WTC11 (cell line): ENCODE measurements at regions not wholly inside any gene's neighbourhood (a gene's known extent, or its start where the extent isn't known, plus 50 kb on each side); places are given as distances from the start of the nearest gene placed in this dataset.

ENCODE experiments used
- ATAC-seq: fragments of 200-7000 bp; cut with Tn5 transposase; 2 replicates; pipeline ENCODE4 v1.10.0; 2021; ENCODE audit warnings: mild to moderate bottlenecking, moderate library complexity
- CTCF ChIA-PET: fragments of 300-600 bp; sonication (Branson Sonifier 250); formaldehyde crosslinking; loops from one replicate; lab custom pipeline; 2021; ENCODE audit warnings: antibody characterized with exemption; lab: Charles Lee
- POLR2A ChIA-PET: fragments of 350-600 bp; sonication (Branson Sonifier 250); formaldehyde crosslinking; loops from one replicate; lab custom pipeline; 2021; ENCODE audit warnings: antibody characterized with exemption; lab: Charles Lee
- DNase-seq: peaks from one replicate; pipeline ENCODE4 v3.0.0; 2021; ENCODE audit warnings: low spot score
- H3K27ac Mint-ChIP-seq: 2 replicates; pipeline ENCODE4 v1.8.0; 2021; ENCODE audit warnings: mixed read lengths
- H3K27me3 Mint-ChIP-seq: 2 replicates; pipeline ENCODE4 v1.8.0; 2021; ENCODE audit warnings: low read depth, mild to moderate bottlenecking, moderate library complexity, mixed read lengths
- H3K36me3 Mint-ChIP-seq: 2 replicates; pipeline ENCODE4 v1.8.0; 2021; ENCODE audit warnings: mixed read lengths
- H3K4me1 Mint-ChIP-seq: 2 replicates; pipeline ENCODE4 v1.8.0; 2022; ENCODE audit warnings: mixed read lengths
- H3K4me3 Mint-ChIP-seq: 2 replicates; pipeline ENCODE4 v1.8.0; 2021; ENCODE audit warnings: mild to moderate bottlenecking, moderate library complexity, mixed read lengths
- H3K9me3 Mint-ChIP-seq: 2 replicates; pipeline ENCODE4 v1.8.0; 2021; ENCODE audit warnings: mixed read lengths
- EMX1 ChIP-seq: fragments of 250-450 bp; sonication (Bioruptor Pico); IDR thresholded peaks from 2 replicates; pipeline ENCODE4 v1.8.0; 2021; ENCODE audit warnings: mild to moderate bottlenecking
- FOXK1 ChIP-seq: sonication (generic); formaldehyde crosslinking; IDR thresholded peaks from 2 replicates; pipeline ENCODE4 v1.8.0; 2022; ENCODE audit warnings: mild to moderate bottlenecking, moderate library complexity, missing genetic modification reagents
- FOXP1 ChIP-seq: sonication (generic); formaldehyde crosslinking; IDR thresholded peaks from 2 replicates; pipeline ENCODE4 v1.8.0; 2022; ENCODE audit warnings: missing genetic modification reagents, mild to moderate bottlenecking, moderate library complexity, borderline replicate concordance
- GRHL2 ChIP-seq: fragments of 250-450 bp; sonication (Bioruptor Pico); IDR thresholded peaks from 2 replicates; pipeline ENCODE4 v1.8.0; 2022; ENCODE audit warnings: mild to moderate bottlenecking, moderate library complexity; ENCODE audit not compliant: insufficient replicate concordance, severe bottlenecking
- HMGA2 ChIP-seq: fragments of 250-450 bp; sonication (Bioruptor Pico); IDR thresholded peaks from 2 replicates; pipeline ENCODE4 v1.4.0; 2021; ENCODE audit warnings: mild to moderate bottlenecking, moderate library complexity
- IRF2 ChIP-seq: sonication (generic); formaldehyde crosslinking; IDR thresholded peaks from 2 replicates; pipeline ENCODE4 v1.8.0; 2022; ENCODE audit warnings: low read depth, missing genetic modification reagents, borderline replicate concordance
- NFATC4 ChIP-seq: fragments of 250-450 bp; sonication (Bioruptor Pico); IDR thresholded peaks from 2 replicates; pipeline ENCODE4 v1.9.0; 2021; ENCODE audit warnings: mild to moderate bottlenecking
- RORB ChIP-seq: fragments of 250-450 bp; sonication (Bioruptor Pico); IDR thresholded peaks from 2 replicates; pipeline ENCODE4 v1.9.0; 2021; ENCODE audit warnings: mild to moderate bottlenecking
- ZNF121 ChIP-seq: sonication (generic); formaldehyde crosslinking; IDR thresholded peaks from 2 replicates; pipeline ENCODE4 v1.8.0; 2023; ENCODE audit warnings: missing genetic modification reagents
- ZNF219 ChIP-seq: sonication (generic); formaldehyde crosslinking; IDR thresholded peaks from 2 replicates; pipeline ENCODE4 v1.8.0; 2023; ENCODE audit warnings: missing genetic modification reagents, mild to moderate bottlenecking, borderline replicate concordance
- ZNF263 ChIP-seq: sonication (generic); formaldehyde crosslinking; IDR thresholded peaks from 2 replicates; pipeline ENCODE4 v1.8.1; 2022; ENCODE audit warnings: low read depth, mild to moderate bottlenecking, moderate library complexity, missing genetic modification reagents
- ZNF317 ChIP-seq: sonication (generic); formaldehyde crosslinking; IDR thresholded peaks from 2 replicates; pipeline ENCODE4 v1.8.1; 2023; ENCODE audit warnings: low read depth, mild to moderate bottlenecking, moderate library complexity, missing genetic modification reagents, borderline replicate concordance
- ZNF416 ChIP-seq: fragments of 250-450 bp; sonication (Bioruptor Pico); IDR thresholded peaks from 2 replicates; pipeline ENCODE4 v1.9.0; 2021; ENCODE audit warnings: mild to moderate bottlenecking, inconsistent platforms
- ZNF671 ChIP-seq: fragments of 250-450 bp; sonication (Bioruptor Pico); IDR thresholded peaks from 2 replicates; pipeline ENCODE4 v1.8.0; 2021; ENCODE audit warnings: mild to moderate bottlenecking
- TF ChIP-seq, protein P1 (sequence below): sonication (generic); formaldehyde crosslinking; IDR thresholded peaks from 2 replicates; pipeline ENCODE4 v1.8.1; 2022; ENCODE audit warnings: missing genetic modification reagents, borderline replicate concordance
- TF ChIP-seq, protein P2 (sequence below): sonication (generic); formaldehyde crosslinking; IDR thresholded peaks from 2 replicates; pipeline ENCODE4 v1.8.0; 2022; ENCODE audit warnings: mild to moderate bottlenecking, missing genetic modification reagents
- TF ChIP-seq, protein P3 (sequence below): sonication (generic); formaldehyde crosslinking; IDR thresholded peaks from 2 replicates; pipeline ENCODE4 v1.8.1; 2023; ENCODE audit warnings: mild to moderate bottlenecking, missing genetic modification reagents, borderline replicate concordance
- TF ChIP-seq, protein P4 (sequence below): sonication (generic); formaldehyde crosslinking; IDR thresholded peaks from 2 replicates; pipeline ENCODE4 v1.8.0; 2022; ENCODE audit warnings: mild to moderate bottlenecking, missing genetic modification reagents
- TF ChIP-seq, protein P5 (sequence below): sonication (generic); formaldehyde crosslinking; IDR thresholded peaks from 2 replicates; pipeline ENCODE4 v1.8.1; 2022; ENCODE audit warnings: mild to moderate bottlenecking, missing genetic modification reagents, moderate library complexity, borderline replicate concordance
- TF ChIP-seq, protein P6 (sequence below): sonication (generic); formaldehyde crosslinking; IDR thresholded peaks from 2 replicates; pipeline ENCODE4 v1.8.0; 2022; ENCODE audit warnings: mild to moderate bottlenecking, missing genetic modification reagents
- TF ChIP-seq, protein P7 (sequence below): fragments of 250-450 bp; sonication (Bioruptor Pico); IDR thresholded peaks from 2 replicates; pipeline ENCODE4 v1.9.0; 2021; ENCODE audit warnings: mild to moderate bottlenecking

DNA sequence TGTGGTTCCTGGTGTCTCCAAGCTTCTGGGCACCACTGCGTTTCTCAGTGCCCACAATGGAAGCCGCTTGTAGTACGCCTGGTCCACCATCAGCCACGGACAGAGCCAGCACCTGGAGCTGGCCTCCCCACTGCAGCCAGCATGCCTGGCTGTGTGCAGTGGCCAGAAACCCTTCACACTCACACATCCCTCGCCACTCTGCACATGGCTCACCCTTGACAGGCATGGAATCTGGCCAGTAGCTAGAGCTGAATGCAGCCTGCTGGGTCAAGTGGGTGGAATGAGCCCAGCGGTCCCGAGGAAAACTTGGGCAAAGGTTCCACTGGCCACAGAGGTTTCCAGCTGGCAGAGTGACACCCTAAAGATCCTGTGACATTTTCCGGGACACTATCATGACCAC is 146.0 kb upstream of the ADO start (continued):
- no peak for TF ChIP-seq GRHL2 (CRISPR knock-in tag)
- TF ChIP-seq NFATC4 (CRISPR knock-in tag): no peak
- TF ChIP-seq, protein P1, sequence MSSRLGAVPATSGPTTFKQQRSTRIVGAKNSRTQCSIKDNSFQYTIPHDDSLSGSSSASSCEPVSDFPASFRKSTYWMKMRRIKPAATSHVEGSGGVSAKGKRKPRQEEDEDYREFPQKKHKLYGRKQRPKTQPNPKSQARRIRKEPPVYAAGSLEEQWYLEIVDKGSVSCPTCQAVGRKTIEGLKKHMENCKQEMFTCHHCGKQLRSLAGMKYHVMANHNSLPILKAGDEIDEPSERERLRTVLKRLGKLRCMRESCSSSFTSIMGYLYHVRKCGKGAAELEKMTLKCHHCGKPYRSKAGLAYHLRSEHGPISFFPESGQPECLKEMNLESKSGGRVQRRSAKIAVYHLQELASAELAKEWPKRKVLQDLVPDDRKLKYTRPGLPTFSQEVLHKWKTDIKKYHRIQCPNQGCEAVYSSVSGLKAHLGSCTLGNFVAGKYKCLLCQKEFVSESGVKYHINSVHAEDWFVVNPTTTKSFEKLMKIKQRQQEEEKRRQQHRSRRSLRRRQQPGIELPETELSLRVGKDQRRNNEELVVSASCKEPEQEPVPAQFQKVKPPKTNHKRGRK: no peak
- TF ChIP-seq, protein P2, sequence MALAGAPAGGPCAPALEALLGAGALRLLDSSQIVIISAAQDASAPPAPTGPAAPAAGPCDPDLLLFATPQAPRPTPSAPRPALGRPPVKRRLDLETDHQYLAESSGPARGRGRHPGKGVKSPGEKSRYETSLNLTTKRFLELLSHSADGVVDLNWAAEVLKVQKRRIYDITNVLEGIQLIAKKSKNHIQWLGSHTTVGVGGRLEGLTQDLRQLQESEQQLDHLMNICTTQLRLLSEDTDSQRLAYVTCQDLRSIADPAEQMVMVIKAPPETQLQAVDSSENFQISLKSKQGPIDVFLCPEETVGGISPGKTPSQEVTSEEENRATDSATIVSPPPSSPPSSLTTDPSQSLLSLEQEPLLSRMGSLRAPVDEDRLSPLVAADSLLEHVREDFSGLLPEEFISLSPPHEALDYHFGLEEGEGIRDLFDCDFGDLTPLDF (CRISPR knock-in tag): no peak
- no peak for TF ChIP-seq ZNF263 (CRISPR knock-in tag)

DNA sequence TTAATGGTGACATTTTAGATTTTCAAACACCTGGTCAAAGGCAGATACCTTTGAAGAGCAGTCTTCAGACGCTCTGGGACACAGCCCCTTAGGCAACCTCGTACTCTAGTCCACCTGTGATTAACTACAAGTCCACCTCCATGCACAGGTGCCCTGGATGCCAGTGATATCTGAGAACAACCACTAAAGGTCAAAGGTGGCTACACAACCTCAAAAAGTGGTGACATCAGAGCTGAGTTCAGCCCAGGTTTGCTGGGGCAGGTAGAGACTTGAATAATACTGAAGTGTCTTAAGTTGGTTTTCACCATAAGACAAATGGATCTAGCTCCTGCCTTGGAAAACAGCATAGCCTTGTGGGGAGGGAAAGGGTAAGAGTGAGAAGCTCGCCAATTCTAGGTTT is 143.4 kb upstream of the ADO start:
- H3K27me3 Mint-ChIP-seq: no peaks in the 10 kb centered on the region; the same call in 1 of the 2 replicates
- H3K4me3 Mint-ChIP-seq: no peak overlapping the region
- no peak for TF ChIP-seq ZNF219 (CRISPR knock-in tag)
- TF ChIP-seq RORB (CRISPR knock-in tag): no peak
- TF ChIP-seq FOXP1 (CRISPR knock-in tag): no peak
- TF ChIP-seq, protein P3, sequence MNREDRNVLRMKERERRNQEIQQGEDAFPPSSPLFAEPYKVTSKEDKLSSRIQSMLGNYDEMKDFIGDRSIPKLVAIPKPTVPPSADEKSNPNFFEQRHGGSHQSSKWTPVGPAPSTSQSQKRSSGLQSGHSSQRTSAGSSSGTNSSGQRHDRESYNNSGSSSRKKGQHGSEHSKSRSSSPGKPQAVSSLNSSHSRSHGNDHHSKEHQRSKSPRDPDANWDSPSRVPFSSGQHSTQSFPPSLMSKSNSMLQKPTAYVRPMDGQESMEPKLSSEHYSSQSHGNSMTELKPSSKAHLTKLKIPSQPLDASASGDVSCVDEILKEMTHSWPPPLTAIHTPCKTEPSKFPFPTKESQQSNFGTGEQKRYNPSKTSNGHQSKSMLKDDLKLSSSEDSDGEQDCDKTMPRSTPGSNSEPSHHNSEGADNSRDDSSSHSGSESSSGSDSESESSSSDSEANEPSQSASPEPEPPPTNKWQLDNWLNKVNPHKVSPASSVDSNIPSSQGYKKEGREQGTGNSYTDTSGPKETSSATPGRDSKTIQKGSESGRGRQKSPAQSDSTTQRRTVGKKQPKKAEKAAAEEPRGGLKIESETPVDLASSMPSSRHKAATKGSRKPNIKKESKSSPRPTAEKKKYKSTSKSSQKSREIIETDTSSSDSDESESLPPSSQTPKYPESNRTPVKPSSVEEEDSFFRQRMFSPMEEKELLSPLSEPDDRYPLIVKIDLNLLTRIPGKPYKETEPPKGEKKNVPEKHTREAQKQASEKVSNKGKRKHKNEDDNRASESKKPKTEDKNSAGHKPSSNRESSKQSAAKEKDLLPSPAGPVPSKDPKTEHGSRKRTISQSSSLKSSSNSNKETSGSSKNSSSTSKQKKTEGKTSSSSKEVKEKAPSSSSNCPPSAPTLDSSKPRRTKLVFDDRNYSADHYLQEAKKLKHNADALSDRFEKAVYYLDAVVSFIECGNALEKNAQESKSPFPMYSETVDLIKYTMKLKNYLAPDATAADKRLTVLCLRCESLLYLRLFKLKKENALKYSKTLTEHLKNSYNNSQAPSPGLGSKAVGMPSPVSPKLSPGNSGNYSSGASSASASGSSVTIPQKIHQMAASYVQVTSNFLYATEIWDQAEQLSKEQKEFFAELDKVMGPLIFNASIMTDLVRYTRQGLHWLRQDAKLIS (CRISPR knock-in tag): no peak
- no peak for TF ChIP-seq EMX1 (CRISPR knock-in tag)
- no peak for TF ChIP-seq FOXK1 (CRISPR knock-in tag)
- TF ChIP-seq, protein P4, sequence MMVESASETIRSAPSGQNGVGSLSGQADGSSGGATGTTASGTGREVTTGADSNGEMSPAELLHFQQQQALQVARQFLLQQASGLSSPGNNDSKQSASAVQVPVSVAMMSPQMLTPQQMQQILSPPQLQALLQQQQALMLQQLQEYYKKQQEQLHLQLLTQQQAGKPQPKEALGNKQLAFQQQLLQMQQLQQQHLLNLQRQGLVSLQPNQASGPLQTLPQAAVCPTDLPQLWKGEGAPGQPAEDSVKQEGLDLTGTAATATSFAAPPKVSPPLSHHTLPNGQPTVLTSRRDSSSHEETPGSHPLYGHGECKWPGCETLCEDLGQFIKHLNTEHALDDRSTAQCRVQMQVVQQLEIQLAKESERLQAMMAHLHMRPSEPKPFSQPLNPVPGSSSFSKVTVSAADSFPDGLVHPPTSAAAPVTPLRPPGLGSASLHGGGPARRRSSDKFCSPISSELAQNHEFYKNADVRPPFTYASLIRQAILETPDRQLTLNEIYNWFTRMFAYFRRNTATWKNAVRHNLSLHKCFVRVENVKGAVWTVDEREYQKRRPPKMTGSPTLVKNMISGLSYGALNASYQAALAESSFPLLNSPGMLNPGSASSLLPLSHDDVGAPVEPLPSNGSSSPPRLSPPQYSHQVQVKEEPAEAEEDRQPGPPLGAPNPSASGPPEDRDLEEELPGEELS: no peak
- TF ChIP-seq ZNF671: no peak
- no peak for TF ChIP-seq ZNF121
- H3K27ac Mint-ChIP-seq: no peak overlapping the region
- peaks cover 30% of the 10 kb centered on the region for H3K9me3 Mint-ChIP-seq
- CTCF ChIA-PET: no interaction called here
- POLR2A ChIA-PET: no interaction called here
- peaks cover 12% of the 10 kb centered on the region for H3K36me3 Mint-ChIP-seq
- ATAC-seq (no peak), DNase-seq (no peak)
- H3K4me1 Mint-ChIP-seq: peaks cover 5% of the 10 kb centered on the region; the same call in 1 of the 2 replicates

DNA sequence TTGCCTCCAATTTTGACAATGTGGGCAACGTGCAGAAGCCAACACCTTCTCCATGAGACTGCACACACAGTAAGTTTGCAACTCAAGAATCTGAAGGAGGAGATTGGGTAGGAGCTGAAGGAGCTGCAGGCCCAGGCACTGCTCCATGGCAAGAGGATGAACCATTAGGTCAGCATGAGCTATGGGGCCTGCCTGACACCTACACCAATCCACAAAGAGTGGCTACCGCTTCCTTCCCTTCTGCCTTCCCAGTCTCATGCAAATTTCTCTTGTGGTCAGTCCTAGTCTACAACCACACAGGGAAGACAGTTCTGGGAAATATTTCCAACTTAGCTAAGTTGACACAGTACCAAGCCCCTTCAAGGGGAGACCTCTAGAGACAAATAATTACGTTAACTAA is 142.0 kb upstream of the ADO start:
- Mint-ChIP-seq H3K27ac (no peak overlapping the region), H3K4me1 (peaks cover 5% of the 10 kb centered on the region; the same call in 1 of the 2 replicates), H3K4me3 (no peak overlapping the region), H3K27me3 (no peaks in the 10 kb centered on the region; the same call in 1 of the 2 replicates), H3K9me3 (peaks cover 36% of the 10 kb centered on the region), H3K36me3 (peaks cover 12% of the 10 kb centered on the region)
- DNase-seq (peak; percentile 11), ATAC-seq (peak; percentile 87)
- POLR2A ChIA-PET: no interaction called here
- CTCF ChIA-PET: interaction anchor here (1.0 kb wide), 2 partner anchors 26 to 155 kb away, joined by 4 read pairs; no protein-coding TSS in a partner anchor
- TF ChIP-seq, protein P5, sequence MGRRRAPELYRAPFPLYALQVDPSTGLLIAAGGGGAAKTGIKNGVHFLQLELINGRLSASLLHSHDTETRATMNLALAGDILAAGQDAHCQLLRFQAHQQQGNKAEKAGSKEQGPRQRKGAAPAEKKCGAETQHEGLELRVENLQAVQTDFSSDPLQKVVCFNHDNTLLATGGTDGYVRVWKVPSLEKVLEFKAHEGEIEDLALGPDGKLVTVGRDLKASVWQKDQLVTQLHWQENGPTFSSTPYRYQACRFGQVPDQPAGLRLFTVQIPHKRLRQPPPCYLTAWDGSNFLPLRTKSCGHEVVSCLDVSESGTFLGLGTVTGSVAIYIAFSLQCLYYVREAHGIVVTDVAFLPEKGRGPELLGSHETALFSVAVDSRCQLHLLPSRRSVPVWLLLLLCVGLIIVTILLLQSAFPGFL (CRISPR knock-in tag): no peak
- TF ChIP-seq ZNF317 (CRISPR knock-in tag): no peak
- TF ChIP-seq HMGA2 (CRISPR knock-in tag): no peak
- TF ChIP-seq, protein P6, sequence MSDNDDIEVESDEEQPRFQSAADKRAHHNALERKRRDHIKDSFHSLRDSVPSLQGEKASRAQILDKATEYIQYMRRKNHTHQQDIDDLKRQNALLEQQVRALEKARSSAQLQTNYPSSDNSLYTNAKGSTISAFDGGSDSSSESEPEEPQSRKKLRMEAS: no peak
- no peak for TF ChIP-seq ZNF416 (CRISPR knock-in tag)
- no peak for TF ChIP-seq IRF2 (CRISPR knock-in tag)
- TF ChIP-seq, protein P7, sequence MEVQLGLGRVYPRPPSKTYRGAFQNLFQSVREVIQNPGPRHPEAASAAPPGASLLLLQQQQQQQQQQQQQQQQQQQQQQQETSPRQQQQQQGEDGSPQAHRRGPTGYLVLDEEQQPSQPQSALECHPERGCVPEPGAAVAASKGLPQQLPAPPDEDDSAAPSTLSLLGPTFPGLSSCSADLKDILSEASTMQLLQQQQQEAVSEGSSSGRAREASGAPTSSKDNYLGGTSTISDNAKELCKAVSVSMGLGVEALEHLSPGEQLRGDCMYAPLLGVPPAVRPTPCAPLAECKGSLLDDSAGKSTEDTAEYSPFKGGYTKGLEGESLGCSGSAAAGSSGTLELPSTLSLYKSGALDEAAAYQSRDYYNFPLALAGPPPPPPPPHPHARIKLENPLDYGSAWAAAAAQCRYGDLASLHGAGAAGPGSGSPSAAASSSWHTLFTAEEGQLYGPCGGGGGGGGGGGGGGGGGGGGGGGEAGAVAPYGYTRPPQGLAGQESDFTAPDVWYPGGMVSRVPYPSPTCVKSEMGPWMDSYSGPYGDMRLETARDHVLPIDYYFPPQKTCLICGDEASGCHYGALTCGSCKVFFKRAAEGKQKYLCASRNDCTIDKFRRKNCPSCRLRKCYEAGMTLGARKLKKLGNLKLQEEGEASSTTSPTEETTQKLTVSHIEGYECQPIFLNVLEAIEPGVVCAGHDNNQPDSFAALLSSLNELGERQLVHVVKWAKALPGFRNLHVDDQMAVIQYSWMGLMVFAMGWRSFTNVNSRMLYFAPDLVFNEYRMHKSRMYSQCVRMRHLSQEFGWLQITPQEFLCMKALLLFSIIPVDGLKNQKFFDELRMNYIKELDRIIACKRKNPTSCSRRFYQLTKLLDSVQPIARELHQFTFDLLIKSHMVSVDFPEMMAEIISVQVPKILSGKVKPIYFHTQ: no peak
